ENCODE measurements at regions not wholly inside any gene's neighbourhood (a gene's known extent, or its start where the extent isn't known, plus 50 kb on each side); places are given as distances from the start of the nearest gene placed in this dataset.

DNA sequence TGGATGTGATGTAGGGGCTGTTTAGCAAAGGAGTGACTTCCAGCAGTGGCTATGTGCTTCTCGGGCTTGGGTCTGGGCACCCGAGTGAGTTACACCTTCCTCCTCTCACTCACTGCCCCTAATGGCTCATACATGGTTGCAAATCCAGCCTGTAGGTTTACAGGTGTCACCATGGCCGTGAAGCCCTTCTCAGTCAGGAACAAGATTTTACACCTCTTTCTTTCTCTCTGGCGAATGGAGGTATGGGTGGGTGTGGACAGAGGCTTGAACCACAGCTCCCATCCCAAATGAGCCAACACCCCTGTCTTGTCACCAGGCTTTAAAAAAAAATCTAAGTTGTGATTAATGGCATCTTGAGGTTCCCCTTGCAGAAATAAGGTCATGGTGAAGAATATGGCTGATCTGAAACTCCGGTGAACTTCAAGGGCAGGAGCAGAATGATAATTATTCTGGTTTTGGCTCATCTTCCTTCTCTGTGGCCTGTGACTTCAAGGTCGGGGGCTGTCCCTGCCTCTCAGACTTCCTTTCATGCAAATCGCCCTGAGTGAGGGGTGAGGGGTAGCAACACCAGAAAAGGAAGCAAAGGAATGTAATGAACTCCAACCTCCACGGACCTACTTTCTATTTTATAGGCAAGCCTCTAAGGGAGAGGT, 331.2 kb downstream of the MAF start:
- TF ChIP-seq, protein P1, sequence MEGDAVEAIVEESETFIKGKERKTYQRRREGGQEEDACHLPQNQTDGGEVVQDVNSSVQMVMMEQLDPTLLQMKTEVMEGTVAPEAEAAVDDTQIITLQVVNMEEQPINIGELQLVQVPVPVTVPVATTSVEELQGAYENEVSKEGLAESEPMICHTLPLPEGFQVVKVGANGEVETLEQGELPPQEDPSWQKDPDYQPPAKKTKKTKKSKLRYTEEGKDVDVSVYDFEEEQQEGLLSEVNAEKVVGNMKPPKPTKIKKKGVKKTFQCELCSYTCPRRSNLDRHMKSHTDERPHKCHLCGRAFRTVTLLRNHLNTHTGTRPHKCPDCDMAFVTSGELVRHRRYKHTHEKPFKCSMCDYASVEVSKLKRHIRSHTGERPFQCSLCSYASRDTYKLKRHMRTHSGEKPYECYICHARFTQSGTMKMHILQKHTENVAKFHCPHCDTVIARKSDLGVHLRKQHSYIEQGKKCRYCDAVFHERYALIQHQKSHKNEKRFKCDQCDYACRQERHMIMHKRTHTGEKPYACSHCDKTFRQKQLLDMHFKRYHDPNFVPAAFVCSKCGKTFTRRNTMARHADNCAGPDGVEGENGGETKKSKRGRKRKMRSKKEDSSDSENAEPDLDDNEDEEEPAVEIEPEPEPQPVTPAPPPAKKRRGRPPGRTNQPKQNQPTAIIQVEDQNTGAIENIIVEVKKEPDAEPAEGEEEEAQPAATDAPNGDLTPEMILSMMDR (IDR thresholded peaks at IDR 0.05), result no peak
- TF ChIP-seq POLR2A (IDR thresholded peaks at IDR 0.05), result no peak

Measured in esophagus squamous epithelium (tissue), 4 donors.